ENCODE measurements at regions not wholly inside any gene's neighbourhood (a gene's known extent, or its start where the extent isn't known, plus 50 kb on each side); places are given as distances from the start of the nearest gene placed in this dataset.

DNA sequence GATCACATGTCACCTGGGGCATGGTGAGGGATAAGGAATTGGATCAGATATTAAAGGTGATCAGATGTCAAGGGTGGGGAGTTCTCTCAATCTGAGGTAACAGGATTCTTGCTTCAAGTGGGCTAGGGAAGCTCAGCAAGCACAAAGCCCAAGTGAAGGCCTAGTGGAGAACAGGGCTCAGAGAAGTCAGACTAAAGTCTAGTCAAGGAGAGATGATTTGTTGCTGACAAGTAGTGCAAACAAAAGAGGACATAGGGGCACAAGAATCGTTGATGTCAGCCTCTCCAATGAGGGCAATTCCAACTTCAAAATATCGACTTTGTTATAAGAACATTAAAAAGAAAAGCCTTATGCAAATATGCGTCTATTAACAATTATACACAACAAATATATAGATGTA lies 852.8 kb upstream of the CELF2 start:
- 25% methylated on average over 1 of the region's 3 CpGs; no CpG with 5 or more reads in 1 of the 2 experiments for WGBS, 2 experiments (ENCODE audit: insufficient coverage in 2 of 2)
- Histone ChIP-seq H3K9me3 (ENCODE audit: control insufficient read depth, low read length) (no peaks in the 10 kb centered on the region), H3K4me1 (ENCODE audit: control insufficient read depth, insufficient read depth, low read length, poor library complexity, severe bottlenecking) (no peaks in the 10 kb centered on the region), H3K27ac (ENCODE audit: low read depth, low read length, severe bottlenecking) (no peak overlapping the region), H3K36me3 (ENCODE audit: control insufficient read depth, insufficient read depth, low read length) (no peaks in the 10 kb centered on the region), H3K4me3 (ENCODE audit: extremely low read depth, insufficient read depth, low read length, poor library complexity, severe bottlenecking) (no peak overlapping the region)

DNA sequence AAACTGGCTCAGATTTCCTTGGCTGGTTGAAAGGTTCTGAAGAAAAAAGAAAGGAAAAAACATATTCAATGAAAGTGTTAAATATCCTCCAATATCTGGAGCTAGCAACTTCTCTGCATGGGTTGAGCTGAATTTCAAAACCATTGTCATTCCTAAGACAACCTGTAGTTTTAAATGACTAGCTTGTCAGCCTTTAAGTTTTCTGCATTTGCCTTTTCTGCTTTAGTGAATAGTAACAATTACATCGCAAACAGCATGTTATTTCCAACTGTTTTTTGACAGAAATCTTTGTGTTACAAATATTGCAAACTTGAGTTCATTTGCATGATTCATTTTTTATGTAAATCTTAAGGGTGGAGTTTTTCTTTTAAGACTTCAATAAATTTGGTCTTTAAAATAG lies 852.3 kb upstream of the CELF2 start:
- H3K4me1 ChIP-seq (ENCODE audit: control insufficient read depth, insufficient read depth, low read length, poor library complexity, severe bottlenecking), result no peaks in the 10 kb centered on the region
- no peaks in the 10 kb centered on the region for H3K36me3 ChIP-seq (ENCODE audit: control insufficient read depth, insufficient read depth, low read length)
- H3K27ac ChIP-seq (ENCODE audit: low read depth, low read length, severe bottlenecking), result no peak overlapping the region
- H3K9me3 ChIP-seq (ENCODE audit: control insufficient read depth, low read length), result no peaks in the 10 kb centered on the region
- no CpG with 5 or more reads among the region's 1 CpG for WGBS, 2 experiments (ENCODE audit: insufficient coverage in 2 of 2)
- no peak overlapping the region for H3K4me3 ChIP-seq (ENCODE audit: extremely low read depth, insufficient read depth, low read length, poor library complexity, severe bottlenecking)

DNA sequence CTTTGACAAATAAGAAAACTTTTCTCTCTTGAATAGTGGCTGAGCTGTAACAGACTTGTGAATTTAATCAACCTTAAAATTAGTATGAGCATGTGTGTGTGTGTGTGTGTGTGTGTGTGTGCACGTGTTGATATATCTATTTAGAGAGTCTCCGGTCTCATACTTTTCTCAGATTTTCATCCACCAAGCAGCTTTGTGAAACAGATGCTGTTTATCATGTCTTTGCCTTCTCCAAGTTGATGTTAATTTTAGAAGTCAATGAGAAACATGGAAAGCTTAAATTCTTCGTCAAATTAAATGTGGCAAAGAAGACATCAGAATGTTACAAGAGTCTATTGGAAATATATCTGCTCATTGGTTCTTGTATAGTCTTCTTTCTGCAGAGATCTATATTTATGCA lies 839.2 kb upstream of the CELF2 start:
- Histone ChIP-seq H3K36me3 (ENCODE audit: control insufficient read depth, insufficient read depth, low read length) (no peaks in the 10 kb centered on the region), H3K4me3 (ENCODE audit: extremely low read depth, insufficient read depth, low read length, poor library complexity, severe bottlenecking) (no peak overlapping the region), H3K4me1 (ENCODE audit: control insufficient read depth, insufficient read depth, low read length, poor library complexity, severe bottlenecking) (no peaks in the 10 kb centered on the region), H3K27ac (ENCODE audit: low read depth, low read length, severe bottlenecking) (no peak overlapping the region), H3K9me3 (ENCODE audit: control insufficient read depth, low read length) (no peaks in the 10 kb centered on the region)
- 100% methylated on average over 1 of the region's 3 CpGs; no CpG with 5 or more reads in 1 of the 2 experiments for WGBS, 2 experiments (ENCODE audit: insufficient coverage in 2 of 2)

DNA sequence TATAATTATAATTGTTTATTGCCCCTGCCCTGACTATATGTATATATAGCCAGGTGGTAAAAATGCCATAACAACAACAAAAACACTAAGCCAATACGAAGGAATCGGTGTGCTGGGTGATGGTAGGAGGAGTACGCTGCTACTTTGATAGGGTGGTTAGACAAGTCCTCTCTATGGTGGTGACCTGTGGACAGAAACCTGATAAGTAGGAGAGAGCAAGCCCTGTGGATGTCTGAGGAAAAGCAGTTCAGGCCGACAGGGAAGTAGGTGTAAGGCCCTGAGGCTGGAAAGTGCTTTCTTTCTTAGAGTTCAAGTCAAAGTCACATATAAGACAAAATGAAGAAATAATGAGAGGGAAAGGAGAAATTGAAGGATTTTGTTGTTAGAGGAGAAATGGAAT lies 823.8 kb upstream of the CELF2 start:
- Histone ChIP-seq H3K36me3 (ENCODE audit: control insufficient read depth, insufficient read depth, low read length) (no peaks in the 10 kb centered on the region), H3K4me1 (ENCODE audit: control insufficient read depth, insufficient read depth, low read length, poor library complexity, severe bottlenecking) (no peaks in the 10 kb centered on the region), H3K27ac (ENCODE audit: low read depth, low read length, severe bottlenecking) (no peak overlapping the region), H3K4me3 (ENCODE audit: extremely low read depth, insufficient read depth, low read length, poor library complexity, severe bottlenecking) (no peak overlapping the region), H3K9me3 (ENCODE audit: control insufficient read depth, low read length) (no peaks in the 10 kb centered on the region)
- 100% methylated on average over 2 to 3 of the region's 4 CpGs for WGBS, 2 experiments (ENCODE audit: insufficient coverage in 2 of 2)

DNA sequence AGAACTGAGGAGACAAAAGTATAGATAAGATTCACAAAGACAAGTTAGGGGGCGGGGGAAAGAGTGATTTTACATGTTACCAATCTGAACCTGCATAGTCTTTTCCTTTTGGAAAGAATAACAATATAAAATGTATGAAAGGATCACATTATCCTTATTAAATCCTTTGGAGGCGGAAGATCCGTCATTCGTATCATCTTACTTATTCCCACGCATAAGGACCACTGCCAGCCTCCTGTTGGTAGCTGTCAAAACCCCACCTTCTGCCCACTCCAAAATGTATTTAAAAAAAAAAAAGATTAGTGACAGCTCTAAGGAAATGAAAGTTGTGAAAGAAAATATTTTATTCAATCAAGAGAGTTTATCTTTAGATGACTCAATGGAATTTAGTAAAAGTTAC lies 821.0 kb upstream of the CELF2 start:
- WGBS, 2 experiments (ENCODE audit: insufficient coverage in 2 of 2), result no CpG with 5 or more reads among the region's 5 CpGs
- no peaks in the 10 kb centered on the region for H3K9me3 ChIP-seq (ENCODE audit: control insufficient read depth, low read length)
- H3K36me3 ChIP-seq (ENCODE audit: control insufficient read depth, insufficient read depth, low read length), result no peaks in the 10 kb centered on the region
- no peak overlapping the region for H3K4me3 ChIP-seq (ENCODE audit: extremely low read depth, insufficient read depth, low read length, poor library complexity, severe bottlenecking)
- H3K4me1 ChIP-seq (ENCODE audit: control insufficient read depth, insufficient read depth, low read length, poor library complexity, severe bottlenecking), result no peaks in the 10 kb centered on the region
- H3K27ac ChIP-seq (ENCODE audit: low read depth, low read length, severe bottlenecking), result no peak overlapping the region

DNA sequence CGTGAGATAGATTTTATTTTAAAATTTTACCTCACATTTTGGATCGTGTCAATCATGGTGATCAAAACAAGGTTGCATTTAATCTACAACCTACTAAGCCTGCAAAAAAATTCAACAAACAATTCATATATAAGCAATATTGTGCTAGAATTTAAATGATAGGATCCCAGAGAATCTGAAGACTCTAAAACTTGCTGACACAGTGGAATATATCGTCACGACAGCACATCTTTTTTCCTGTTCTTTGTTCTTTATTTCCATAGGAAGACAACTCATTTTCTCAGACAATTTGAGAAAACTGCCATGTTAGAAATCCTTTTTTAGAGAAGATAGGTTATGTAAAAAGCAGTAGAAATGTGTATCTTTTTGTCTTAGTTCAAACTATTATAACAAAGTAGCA lies 820.2 kb upstream of the CELF2 start:
- no peak overlapping the region for H3K27ac ChIP-seq (ENCODE audit: low read depth, low read length, severe bottlenecking)
- H3K9me3 ChIP-seq (ENCODE audit: control insufficient read depth, low read length), result no peaks in the 10 kb centered on the region
- H3K4me1 ChIP-seq (ENCODE audit: control insufficient read depth, insufficient read depth, low read length, poor library complexity, severe bottlenecking), result no peaks in the 10 kb centered on the region
- no CpG with 5 or more reads among the region's 4 CpGs for WGBS, 2 experiments (ENCODE audit: insufficient coverage in 2 of 2)
- no peak overlapping the region for H3K4me3 ChIP-seq (ENCODE audit: extremely low read depth, insufficient read depth, low read length, poor library complexity, severe bottlenecking)
- H3K36me3 ChIP-seq (ENCODE audit: control insufficient read depth, insufficient read depth, low read length), result no peaks in the 10 kb centered on the region

DNA sequence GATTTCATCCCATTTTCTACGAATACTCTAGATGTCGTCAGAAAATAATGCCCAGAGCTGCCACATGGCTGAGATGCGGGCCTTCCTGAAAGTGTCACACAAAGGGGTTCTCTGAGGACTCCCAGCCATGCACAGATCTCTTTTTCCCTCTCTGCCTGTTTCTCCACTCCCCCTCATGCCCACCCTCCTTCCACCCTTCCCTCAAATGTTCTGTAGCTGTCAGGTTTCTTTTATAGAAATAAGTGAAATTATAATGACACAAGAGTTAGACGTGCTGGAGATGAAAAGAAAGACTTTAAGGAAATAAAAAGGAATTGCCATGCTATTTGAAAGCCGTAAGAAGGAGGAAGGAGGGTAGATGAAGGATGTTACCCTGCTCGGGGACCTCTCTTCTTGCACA lies 819.3 kb upstream of the CELF2 start:
- Histone ChIP-seq H3K9me3 (ENCODE audit: control insufficient read depth, low read length) (peaks cover 8% of the 10 kb centered on the region), H3K27ac (ENCODE audit: low read depth, low read length, severe bottlenecking) (no peak overlapping the region), H3K36me3 (ENCODE audit: control insufficient read depth, insufficient read depth, low read length) (no peaks in the 10 kb centered on the region), H3K4me3 (ENCODE audit: extremely low read depth, insufficient read depth, low read length, poor library complexity, severe bottlenecking) (no peak overlapping the region), H3K4me1 (ENCODE audit: control insufficient read depth, insufficient read depth, low read length, poor library complexity, severe bottlenecking) (no peaks in the 10 kb centered on the region)
- 88% methylated on average over 5 to 6 of the region's 6 CpGs for WGBS, 2 experiments (ENCODE audit: insufficient coverage in 2 of 2)

DNA sequence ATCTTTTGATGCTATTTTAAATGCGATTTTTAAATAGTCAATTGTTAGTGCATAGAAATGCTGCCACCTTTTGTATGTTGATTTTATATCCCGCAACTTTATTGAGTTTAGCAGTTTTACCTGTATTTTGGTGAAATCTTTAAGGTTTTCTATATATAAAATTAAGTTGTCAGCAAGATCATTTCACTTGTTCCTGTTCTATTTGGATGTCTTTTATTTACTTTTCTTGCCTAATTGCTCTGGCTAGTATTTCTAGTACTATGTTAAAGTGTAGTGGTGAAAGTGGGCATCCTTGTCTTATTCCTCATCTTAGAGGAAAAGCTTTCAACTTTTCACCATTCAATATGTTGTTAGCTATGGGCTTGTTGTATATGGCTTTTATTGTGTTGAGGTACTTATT lies 813.3 kb upstream of the CELF2 start:
- H3K4me1 ChIP-seq (ENCODE audit: control insufficient read depth, insufficient read depth, low read length, poor library complexity, severe bottlenecking), result no peaks in the 10 kb centered on the region
- no peaks in the 10 kb centered on the region for H3K36me3 ChIP-seq (ENCODE audit: control insufficient read depth, insufficient read depth, low read length)
- H3K27ac ChIP-seq (ENCODE audit: low read depth, low read length, severe bottlenecking), result no peak overlapping the region
- WGBS, 2 experiments (ENCODE audit: insufficient coverage in 2 of 2), result 86 to 100% methylated on average over 1 to 2 of the region's 2 CpGs
- H3K4me3 ChIP-seq (ENCODE audit: extremely low read depth, insufficient read depth, low read length, poor library complexity, severe bottlenecking), result no peak overlapping the region
- H3K9me3 ChIP-seq (ENCODE audit: control insufficient read depth, low read length), result peaks cover 11% of the 10 kb centered on the region

DNA sequence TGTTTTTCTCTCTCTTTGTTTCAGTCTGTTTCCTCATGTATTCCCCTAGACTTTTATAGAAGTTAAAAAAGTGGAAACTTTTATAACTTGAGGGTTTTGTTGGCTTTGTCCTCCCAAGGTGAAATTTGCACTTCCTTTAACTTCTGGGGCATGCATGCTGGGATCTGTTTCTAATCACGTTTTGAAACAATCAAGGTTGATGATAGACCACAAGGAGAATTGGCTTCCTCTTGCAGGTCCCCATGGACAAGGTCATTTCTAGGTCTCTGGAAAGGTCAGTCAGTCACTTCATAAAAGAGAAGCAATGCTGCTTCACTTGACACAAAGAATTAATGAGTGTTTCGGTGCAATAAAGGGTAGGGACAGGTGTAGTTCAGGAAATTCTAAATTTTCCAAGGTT lies 811.8 kb upstream of the CELF2 start:
- H3K36me3 ChIP-seq (ENCODE audit: control insufficient read depth, insufficient read depth, low read length), result no peaks in the 10 kb centered on the region
- no peak overlapping the region for H3K27ac ChIP-seq (ENCODE audit: low read depth, low read length, severe bottlenecking)
- no peaks in the 10 kb centered on the region for H3K4me1 ChIP-seq (ENCODE audit: control insufficient read depth, insufficient read depth, low read length, poor library complexity, severe bottlenecking)
- 60 to 70% methylated on average over 1 of the region's 2 CpGs for WGBS, 2 experiments (ENCODE audit: insufficient coverage in 2 of 2)
- peaks cover 11% of the 10 kb centered on the region for H3K9me3 ChIP-seq (ENCODE audit: control insufficient read depth, low read length)
- H3K4me3 ChIP-seq (ENCODE audit: extremely low read depth, insufficient read depth, low read length, poor library complexity, severe bottlenecking), result no peak overlapping the region

DNA sequence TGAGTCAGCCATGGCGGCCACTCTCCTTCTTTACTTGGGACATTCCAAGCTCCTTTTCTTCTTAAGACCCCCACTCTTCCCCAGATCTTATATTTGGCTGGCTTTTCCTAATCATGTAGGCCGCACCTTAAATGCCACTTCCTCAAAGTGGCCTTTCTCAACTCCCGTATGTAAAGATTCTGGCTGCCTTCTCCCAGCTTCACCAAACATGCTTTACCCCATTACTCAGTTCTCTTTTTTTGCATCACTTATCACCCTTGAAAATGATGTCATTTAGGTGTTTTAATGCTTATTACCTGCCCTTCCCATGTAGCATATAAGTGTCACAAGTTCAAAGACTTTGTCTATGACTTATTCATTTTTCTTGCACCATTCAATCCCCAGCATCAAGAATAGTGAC lies 810.1 kb upstream of the CELF2 start:
- WGBS, 2 experiments (ENCODE audit: insufficient coverage in 2 of 2), result 89 to 93% methylated on average over 2 to 3 of the region's 3 CpGs
- Histone ChIP-seq H3K9me3 (ENCODE audit: control insufficient read depth, low read length) (peaks cover 11% of the 10 kb centered on the region), H3K27ac (ENCODE audit: low read depth, low read length, severe bottlenecking) (no peak overlapping the region), H3K4me1 (ENCODE audit: control insufficient read depth, insufficient read depth, low read length, poor library complexity, severe bottlenecking) (no peaks in the 10 kb centered on the region), H3K4me3 (ENCODE audit: extremely low read depth, insufficient read depth, low read length, poor library complexity, severe bottlenecking) (no peak overlapping the region), H3K36me3 (ENCODE audit: control insufficient read depth, insufficient read depth, low read length) (no peaks in the 10 kb centered on the region)

DNA sequence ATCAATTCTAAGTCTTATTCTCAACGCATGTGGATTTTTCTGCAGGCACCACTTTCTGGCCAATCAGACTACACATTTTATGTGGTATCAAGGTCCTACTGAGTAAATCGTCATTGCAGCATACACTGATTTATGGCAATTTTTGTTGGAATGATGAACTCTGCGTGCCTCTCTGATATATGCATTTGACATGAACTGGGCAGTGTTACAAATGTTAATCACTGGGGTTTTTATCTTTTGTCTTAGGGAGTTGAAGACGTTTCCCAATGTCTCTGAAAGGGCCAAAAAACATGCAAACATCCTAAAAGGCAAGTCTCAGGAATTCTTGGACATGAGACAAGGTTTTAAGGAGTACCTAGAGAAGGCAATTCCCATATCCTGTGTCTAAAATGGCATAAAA lies 809.5 kb upstream of the CELF2 start:
- 100% methylated on average over 1 to 2 of the region's 4 CpGs for WGBS, 2 experiments (ENCODE audit: insufficient coverage in 2 of 2)
- H3K4me3 ChIP-seq (ENCODE audit: extremely low read depth, insufficient read depth, low read length, poor library complexity, severe bottlenecking), result no peak overlapping the region
- H3K27ac ChIP-seq (ENCODE audit: low read depth, low read length, severe bottlenecking), result no peak overlapping the region
- no peaks in the 10 kb centered on the region for H3K4me1 ChIP-seq (ENCODE audit: control insufficient read depth, insufficient read depth, low read length, poor library complexity, severe bottlenecking)
- H3K9me3 ChIP-seq (ENCODE audit: control insufficient read depth, low read length), result peaks cover 4% of the 10 kb centered on the region
- no peaks in the 10 kb centered on the region for H3K36me3 ChIP-seq (ENCODE audit: control insufficient read depth, insufficient read depth, low read length)

DNA sequence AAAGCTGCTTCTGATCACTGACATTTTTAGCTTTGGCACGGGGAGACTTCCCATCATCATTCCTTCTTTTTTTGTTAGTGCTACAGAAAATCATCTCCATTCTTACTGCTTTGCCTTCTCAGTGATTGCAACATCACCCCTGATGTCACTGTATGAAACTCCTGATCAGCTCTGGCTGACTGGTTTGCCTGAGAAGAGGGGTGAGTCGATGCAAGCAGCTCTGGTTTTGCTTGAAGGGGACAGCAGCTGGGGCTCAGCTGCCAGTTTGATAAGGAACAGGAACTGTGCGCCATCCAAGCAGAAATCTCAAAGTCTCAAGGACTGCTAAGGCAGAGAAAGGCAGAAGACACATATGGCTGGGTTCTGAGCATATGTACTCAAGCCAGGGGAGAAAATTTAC lies 808.5 kb upstream of the CELF2 start:
- H3K36me3 ChIP-seq (ENCODE audit: control insufficient read depth, insufficient read depth, low read length), result no peaks in the 10 kb centered on the region
- H3K4me1 ChIP-seq (ENCODE audit: control insufficient read depth, insufficient read depth, low read length, poor library complexity, severe bottlenecking), result no peaks in the 10 kb centered on the region
- H3K4me3 ChIP-seq (ENCODE audit: extremely low read depth, insufficient read depth, low read length, poor library complexity, severe bottlenecking), result no peak overlapping the region
- WGBS, 2 experiments (ENCODE audit: insufficient coverage in 2 of 2), result 86 to 100% methylated on average over 1 to 2 of the region's 3 CpGs
- H3K9me3 ChIP-seq (ENCODE audit: control insufficient read depth, low read length), result peaks cover 3% of the 10 kb centered on the region
- H3K27ac ChIP-seq (ENCODE audit: low read depth, low read length, severe bottlenecking), result peak overlapping the region; percentile 30
